Ishikawa (cell line): ENCODE measurements at regions not wholly inside any gene's neighbourhood (a gene's known extent, or its start where the extent isn't known, plus 50 kb on each side); places are given as distances from the start of the nearest gene placed in this dataset.

Experiments
- CEBPB ChIP-seq: IDR thresholded peaks from 2 replicates; pipeline ENCODE4 v1.6.1; 2012
- EGR1 ChIP-seq: IDR thresholded peaks from 2 replicates; pipeline ENCODE4 v1.6.1; 2012
- TAF1 ChIP-seq: IDR thresholded peaks from 2 replicates; pipeline ENCODE4 v1.6.1; 2012; ENCODE audit warnings: low read depth, mild to moderate bottlenecking
- TCF12 ChIP-seq: IDR thresholded peaks from 2 replicates; pipeline ENCODE4 v1.6.1; 2012; ENCODE audit warnings: low read depth
- ZBTB7A ChIP-seq: IDR thresholded peaks from 2 replicates; pipeline ENCODE4 v1.6.1; 2012; ENCODE audit warnings: low read depth
- TF ChIP-seq, protein P1 (sequence below): IDR thresholded peaks from 2 replicates; pipeline ENCODE4 v1.6.1; 2012
- TF ChIP-seq, protein P2 (sequence below): IDR thresholded peaks from 2 replicates; pipeline ENCODE4 v1.6.1; 2012; ENCODE audit warnings: low read depth, mild to moderate bottlenecking

DNA sequence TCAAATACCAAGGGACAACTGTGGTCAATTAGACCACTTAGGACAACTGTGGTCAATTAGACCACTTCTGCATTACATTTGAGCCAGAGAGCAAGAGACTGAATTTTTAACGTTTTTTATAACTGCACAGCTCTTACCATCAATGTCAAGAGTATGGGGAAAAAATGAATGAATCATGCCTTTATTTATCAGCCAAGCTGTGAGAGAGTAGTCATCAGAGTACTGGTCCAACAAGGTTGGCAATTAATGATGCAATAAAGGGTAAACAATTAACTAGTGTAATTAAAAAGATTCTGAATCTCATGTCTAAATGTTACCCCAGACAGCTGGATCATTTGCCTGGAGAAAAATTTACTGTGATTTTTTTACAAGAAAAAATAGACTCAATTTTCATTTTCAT lies 381.1 kb downstream of the LIG4 start:
- no peak for TF ChIP-seq TAF1
- TF ChIP-seq, protein P1, sequence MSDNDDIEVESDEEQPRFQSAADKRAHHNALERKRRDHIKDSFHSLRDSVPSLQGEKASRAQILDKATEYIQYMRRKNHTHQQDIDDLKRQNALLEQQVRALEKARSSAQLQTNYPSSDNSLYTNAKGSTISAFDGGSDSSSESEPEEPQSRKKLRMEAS, result no peak
- TF ChIP-seq, protein P2, sequence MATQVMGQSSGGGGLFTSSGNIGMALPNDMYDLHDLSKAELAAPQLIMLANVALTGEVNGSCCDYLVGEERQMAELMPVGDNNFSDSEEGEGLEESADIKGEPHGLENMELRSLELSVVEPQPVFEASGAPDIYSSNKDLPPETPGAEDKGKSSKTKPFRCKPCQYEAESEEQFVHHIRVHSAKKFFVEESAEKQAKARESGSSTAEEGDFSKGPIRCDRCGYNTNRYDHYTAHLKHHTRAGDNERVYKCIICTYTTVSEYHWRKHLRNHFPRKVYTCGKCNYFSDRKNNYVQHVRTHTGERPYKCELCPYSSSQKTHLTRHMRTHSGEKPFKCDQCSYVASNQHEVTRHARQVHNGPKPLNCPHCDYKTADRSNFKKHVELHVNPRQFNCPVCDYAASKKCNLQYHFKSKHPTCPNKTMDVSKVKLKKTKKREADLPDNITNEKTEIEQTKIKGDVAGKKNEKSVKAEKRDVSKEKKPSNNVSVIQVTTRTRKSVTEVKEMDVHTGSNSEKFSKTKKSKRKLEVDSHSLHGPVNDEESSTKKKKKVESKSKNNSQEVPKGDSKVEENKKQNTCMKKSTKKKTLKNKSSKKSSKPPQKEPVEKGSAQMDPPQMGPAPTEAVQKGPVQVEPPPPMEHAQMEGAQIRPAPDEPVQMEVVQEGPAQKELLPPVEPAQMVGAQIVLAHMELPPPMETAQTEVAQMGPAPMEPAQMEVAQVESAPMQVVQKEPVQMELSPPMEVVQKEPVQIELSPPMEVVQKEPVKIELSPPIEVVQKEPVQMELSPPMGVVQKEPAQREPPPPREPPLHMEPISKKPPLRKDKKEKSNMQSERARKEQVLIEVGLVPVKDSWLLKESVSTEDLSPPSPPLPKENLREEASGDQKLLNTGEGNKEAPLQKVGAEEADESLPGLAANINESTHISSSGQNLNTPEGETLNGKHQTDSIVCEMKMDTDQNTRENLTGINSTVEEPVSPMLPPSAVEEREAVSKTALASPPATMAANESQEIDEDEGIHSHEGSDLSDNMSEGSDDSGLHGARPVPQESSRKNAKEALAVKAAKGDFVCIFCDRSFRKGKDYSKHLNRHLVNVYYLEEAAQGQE, result no peak
- no peak for TF ChIP-seq CEBPB
- TF ChIP-seq TCF12, result no peak
- TF ChIP-seq EGR1, result no peak
- no peak for TF ChIP-seq ZBTB7A
